HG03558 (cell line): ENCODE measurements at regions not wholly inside any gene's neighbourhood (a gene's known extent, or its start where the extent isn't known, plus 50 kb on each side); places are given as distances from the start of the nearest gene placed in this dataset.

Experiments used
- ATAC-seq: cut with Tn5 transposase; IDR thresholded peaks from one replicate; pipeline ENCODE4 v1.9.1; 2021; ENCODE audit warnings: moderate number of reproducible peaks; ENCODE audit not compliant: unreplicated experiment; ENCODE audit errors: extremely low read depth

DNA sequence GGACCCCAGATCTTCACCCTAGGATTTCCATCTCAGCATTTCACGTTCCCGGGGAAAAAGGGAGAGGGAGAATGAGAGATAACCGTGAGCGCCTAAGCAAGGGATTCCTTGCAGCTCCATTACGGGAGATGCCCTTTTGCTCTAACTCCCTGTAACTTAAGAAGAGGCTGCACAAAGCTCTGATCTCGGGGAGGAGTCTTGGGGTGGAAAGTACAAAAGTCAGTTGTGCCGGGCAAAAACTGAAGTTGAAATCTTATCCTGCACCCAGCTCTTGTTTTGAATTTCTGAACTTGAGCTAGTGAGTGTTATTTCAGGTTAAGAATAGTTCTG, 256.4 kb upstream of the SOX21 start:
- no peak for ATAC-seq

DNA sequence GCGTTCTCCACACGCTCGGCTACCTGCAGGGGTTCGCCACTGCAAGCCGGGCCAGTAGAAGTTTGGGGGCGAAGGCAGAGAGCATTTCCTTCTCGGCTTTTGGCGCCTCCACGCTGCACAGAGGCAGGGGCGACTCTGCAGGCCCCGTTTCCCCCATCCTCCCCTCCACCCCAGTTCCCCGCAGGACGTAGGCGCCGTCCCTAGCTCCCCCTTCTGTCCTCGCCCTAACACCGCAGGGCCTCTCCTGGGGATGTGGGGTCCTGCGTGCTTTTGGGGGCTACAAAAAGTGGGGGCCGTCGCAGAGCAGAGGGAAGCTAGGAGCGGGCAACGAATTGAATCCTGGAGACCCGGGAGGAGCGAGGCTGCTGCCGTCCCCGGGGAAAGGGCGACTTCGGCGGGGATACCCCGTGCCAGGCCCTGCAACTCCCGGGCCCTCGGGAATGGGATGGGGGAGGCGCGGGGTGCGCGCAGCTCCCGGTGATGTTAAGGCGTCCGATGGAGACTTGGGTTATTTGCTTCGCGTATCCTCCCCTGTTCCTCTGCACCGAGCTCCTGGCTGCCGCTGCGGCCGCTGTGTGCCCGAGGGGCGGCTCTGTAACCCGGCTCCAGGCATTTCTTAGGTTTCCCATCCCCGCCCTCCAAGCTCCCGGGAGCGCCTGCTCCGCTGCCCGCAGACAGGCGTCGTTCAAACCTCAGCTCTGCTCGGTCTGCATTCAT, 255.9 kb upstream of the SOX21 start:
- ATAC-seq: no peak

DNA sequence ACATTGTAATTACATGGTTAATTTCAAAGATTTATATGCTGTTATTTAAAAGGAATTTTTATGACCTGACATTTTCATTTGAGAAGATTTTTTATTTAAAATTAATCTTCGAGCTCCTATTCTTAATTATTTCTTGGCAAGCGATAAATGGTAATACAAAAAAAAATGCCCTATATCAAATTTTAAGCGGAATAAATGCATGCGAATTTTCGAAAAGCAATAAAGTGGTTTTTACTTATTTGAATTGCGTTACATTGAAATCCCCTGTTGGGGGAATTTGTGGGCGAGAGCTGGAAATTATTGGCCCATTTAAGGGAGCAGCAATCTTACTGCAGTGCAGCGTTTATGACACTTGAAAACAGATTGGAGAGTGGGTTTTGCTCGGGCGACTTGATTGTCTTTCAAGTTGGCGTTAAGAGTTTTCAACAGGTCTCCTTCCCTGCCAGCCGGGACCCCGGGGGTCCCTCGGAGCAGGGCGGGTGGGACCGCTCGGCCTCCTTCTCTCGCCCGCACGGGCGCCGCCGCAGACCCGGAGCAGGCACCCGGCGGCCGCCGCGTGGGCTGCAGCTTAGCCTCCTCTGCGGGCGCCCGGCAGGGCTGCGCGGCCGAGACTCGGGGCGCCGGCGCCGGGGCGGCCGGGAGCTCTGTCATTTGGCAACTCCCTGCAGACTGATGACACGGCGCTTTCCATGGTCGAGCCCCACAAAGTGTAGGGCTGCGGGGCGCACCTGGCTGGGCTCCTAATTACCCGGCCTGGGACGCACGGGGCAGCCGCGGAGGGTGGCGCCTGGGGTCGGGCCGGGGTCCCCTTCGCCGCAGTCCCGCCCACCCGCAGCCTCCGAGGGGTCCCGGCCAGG, 255.1 kb upstream of the SOX21 start:
- ATAC-seq: no peak

DNA sequence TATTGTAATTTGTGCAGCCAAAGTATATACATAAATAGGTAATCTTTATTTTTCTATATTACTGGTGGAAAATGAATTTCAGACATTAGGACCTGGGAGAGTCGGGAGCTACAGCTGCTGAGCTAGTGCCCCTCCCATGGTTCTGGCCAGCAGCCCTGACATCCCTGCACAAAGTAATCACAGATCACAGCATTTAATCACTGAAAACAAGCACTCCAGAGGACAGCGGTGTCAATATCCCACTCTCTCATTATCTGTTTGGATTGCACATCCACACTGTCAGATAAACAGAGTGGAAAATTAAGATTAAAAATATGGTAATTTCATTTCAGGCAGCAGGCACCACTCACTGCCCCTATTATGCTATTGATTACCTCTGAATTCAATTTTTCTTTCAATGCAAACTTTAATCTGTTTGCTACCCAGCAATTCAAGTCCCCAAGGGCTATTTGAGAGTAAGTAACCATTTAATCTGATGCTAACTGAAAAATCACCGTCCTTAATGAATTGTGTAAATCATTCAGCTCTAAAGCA, 254.1 kb upstream of the SOX21 start:
- no peak for ATAC-seq

DNA sequence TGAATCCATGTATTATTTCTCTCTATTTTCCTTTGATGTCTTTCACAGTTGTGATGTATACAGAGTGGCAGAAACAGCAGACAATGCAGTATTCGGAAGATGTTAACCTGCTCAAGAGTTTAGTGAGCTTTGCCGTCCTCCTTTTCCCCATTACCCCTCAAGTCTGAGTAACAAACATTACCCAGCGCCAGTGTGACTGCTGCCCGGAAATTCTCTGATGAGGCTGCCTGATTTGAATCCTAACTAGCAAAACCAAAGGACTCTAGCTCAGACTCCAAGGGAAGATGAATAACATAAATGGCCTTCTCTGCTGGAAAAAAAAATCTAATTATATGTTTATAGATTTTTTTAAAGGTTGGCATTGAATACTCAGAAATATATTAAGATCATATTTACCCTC, 247.3 kb upstream of the SOX21 start:
- no peak for ATAC-seq

DNA sequence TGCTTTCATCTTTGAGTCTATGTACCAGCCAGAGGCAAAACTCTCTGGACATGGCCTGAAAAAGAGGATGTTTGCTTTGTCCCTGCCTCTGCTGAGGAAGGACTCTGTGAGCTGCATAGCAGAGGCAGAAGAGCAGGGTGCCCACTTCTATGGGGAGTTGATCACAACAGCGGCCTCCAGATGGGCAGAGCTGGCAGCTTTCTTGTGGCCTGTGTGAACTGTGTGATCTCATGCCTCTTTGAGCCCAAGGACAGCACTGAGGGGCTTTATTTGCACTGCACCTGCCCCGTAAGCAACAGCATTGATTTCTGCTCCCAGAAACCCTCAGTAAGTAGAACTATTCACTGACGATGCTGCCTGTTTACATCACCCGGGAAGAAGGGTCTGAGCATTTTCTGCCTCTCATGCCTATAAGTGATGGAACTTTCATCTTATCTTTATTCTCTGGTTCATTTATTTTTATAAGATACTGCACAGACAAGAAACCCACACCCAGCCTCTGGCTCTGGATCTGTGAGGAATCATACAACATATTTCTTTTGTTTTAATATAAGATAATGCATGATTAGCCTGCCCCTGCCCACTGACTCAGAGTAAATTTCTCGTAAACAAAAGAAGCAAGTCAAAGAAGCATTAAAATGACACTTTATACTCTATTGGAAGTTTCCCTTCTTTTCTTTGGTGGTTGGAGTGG, 244.2 kb upstream of the SOX21 start:
- no peak for ATAC-seq

DNA sequence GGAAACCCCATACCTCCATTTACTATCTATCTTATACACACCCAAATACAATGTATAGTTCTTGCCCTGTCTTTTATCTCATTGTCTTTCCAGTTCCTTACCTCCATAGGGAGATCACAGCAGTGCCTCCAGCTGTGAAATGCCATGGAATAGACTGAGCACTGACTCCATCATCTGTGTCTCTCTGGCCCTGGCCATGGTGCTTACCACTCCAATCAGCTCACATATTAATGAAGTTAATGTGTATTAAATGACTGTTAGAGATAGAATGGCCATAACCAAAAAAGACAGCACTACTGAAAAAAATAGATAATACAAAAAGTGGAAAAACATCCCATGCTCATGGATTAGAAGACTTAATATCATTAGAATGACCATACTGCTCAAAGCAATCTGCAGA, 240.4 kb upstream of the SOX21 start:
- no peak for ATAC-seq

DNA sequence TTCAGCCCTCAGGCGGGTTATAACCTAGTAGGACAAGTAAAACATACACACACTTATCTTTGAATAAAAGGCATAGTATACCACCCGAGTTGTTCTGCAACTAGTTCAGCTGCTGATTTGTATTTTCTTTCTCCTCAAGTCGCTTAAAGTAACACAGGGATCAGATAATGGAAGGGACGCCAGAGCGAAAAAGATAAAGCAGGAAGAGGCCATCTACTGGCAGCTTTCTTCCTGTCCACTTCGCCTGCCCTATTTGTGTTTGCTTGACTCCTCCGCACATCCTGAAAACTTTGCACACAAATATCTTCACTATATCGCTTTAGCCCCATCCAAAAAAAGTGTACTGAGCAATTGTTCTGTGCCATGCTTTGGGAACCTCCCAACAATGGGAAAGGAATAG, 238.0 kb upstream of the SOX21 start:
- ATAC-seq: no peak

DNA sequence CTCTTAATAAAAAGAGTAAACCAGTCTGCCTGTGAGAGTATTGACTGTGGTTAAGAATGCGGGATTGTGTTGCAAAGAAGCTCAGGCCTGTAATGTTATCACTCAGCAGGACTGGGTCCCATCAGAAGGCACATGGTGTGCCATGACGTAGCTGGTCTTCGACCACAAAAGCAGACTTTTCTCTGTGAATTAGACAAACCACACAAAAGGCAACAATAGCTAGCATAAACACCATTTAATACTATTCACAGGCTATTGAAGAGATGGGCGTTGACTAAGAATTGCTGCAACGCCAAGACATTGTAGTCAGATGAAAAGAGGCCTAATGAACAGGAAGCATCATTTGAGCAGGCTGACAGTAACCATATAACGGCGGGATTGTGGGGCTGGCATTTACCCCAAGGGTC, 235.6 kb upstream of the SOX21 start:
- no peak for ATAC-seq

DNA sequence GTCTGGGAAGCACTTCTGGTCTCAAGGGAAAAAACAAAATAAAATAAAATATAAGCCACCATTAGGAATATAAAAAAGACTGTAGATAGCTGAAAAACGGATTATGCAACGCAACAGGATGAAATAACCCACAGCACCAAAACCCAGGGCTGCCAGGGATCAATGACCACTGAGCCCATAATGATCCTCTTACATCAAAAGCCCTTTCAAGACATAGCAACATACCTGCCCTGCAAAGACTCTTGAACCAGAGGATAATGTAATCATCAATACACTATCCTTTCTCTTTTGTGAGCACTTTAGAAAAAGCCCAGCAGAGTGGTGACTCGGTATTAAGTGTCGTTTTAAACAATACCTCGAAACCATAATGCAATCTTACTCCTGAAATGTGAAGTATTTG, 235.0 kb upstream of the SOX21 start:
- no peak for ATAC-seq

DNA sequence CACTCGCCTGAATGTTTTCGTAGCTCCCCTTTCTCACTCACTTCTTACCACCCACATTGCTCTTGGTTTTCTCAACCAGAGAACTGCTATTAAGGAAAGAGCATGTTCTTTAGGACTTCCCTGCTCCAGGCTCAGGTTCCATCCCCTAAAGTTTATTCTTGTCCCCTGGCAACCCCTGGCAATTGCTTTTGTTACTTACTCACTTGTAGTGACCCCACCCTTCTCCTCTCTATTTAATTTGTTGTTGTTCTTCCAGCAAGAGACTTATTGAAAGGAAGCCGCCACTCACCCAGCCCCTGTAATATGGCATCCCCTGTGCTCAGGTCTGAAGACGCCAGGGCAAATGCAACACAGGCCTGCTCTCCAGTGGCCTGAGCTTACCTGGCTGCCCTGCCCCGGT, 233.7 kb upstream of the SOX21 start:
- no peak for ATAC-seq

DNA sequence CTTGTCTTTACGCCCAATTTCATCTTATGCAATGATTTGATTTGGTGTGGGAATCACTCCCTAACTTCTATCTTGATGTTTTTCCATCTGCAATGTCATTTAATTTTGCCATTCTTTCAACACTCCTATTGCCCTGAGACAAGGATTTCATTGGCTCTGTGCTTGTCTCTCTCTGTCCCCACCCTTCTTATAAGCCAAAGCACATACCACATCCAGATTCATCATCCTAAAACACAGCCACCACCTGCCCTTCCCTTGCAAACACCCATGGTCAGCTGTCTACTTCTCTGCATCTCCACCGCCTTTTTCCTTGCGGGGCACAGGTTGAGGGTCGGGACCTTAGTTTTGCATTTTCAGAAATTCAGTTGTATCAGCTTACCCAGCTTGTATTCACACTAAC, 225.8 kb upstream of the SOX21 start:
- ATAC-seq: no peak

DNA sequence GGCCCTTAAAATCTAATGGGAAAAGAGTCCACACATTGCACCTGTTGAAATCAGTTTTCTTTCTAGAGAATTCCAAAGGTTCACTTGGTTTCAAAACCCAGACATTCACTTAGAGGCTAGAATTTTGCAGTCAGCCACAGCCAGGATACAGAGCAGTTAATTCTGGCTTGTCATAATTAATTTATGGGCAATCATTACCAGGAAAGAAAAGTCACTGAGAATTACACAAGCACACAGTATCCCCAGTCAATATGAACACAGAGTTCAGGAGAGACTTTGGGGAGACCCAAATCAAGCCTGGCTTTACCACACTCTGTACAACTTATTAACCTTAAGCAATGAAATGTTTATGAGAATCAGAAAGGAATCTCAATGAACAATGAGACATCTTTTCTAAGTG, 224.3 kb upstream of the SOX21 start:
- ATAC-seq: no peak

DNA sequence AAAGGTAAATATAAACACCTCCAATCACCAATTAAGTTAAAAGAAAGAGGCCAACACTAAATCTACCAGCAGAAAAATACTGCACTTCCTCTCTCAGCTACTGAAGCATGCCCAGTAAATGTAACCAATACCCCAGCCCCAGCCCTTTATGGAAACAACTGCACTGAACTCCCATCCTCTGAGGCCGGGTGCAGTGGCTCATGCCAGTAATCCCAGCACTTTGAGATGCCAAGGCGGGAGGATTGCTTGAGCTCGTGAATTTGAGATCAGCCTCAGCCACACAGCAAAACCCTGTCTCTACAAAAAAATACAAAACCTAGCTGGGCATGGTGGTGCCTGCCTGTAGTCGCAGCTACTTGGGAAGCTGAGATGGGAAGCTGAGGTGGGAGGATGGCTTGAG, 221.6 kb upstream of the SOX21 start:
- no peak for ATAC-seq

DNA sequence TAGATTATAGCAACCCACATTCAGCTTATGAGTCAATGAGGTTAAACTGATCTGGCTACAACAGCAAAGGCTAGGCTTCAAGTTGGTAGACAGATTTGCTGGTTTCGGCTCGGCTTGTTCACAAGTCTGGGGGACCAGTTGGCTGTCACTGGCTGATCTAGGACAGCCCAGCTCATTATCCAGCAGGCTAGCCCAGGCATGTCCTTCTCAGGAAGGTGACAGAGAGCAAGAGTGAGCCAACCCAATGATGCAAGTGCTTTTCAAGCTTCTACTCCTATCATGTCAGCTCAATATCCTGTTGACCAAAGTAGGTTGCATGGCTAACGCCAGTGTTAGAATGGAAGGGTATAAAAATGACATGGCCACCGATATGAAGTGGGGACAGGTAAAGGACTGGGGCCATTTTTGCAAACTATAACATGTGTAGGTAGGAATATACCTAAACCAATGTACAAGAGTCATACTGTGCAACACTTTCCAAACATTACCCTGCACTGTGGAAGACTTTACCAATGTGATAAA, 220.9 kb upstream of the SOX21 start:
- no peak for ATAC-seq

DNA sequence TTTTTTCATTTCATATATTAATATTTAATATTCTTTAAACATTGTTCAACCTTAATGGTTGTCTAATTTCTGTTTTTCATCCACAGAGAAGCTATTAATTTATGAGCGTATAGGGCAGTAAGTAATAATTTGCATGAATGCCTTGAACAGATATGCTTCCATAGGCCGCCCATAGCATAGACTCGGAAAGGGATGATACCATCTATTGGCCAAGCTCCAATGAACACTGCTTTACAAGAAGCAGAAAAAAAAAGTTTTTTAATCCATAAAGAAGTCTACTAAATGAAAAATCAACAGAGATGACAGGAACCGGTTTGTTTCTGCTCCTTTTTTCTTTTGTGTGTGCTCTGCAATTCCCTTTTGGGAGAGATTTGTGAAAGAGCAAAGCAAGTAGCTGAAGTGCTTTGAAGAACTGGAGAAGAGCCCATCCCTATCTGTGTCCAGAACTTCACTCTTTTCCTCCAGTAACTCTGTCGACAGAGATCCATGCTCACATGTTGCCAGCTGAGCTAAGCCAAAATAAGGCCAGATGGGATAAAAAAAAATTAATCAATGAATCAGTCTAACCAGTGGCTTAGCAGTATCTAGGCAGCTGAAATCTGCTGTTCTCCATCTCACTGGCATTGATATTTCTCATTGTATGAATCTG, 215.9 kb upstream of the SOX21 start:
- ATAC-seq: no peak

DNA sequence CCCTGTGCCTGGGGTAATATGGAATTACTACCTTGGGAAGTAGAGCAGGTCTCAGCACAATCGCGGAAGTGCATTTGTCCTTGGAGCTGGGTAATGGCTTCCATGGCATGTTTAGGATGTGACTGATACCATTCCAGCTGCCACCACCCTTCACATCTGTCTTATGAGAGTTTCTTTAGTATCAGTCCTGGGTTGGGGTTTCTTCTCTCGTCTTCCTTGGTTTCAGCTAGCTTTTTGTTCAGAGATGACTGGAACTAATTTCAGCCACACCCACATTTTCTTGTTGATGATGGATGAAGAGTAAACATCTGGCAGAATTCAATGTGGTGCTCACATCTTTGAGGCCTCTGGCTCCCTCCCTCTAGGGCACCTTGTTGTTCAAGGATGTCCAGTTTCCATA, 212.9 kb upstream of the SOX21 start:
- no peak for ATAC-seq

DNA sequence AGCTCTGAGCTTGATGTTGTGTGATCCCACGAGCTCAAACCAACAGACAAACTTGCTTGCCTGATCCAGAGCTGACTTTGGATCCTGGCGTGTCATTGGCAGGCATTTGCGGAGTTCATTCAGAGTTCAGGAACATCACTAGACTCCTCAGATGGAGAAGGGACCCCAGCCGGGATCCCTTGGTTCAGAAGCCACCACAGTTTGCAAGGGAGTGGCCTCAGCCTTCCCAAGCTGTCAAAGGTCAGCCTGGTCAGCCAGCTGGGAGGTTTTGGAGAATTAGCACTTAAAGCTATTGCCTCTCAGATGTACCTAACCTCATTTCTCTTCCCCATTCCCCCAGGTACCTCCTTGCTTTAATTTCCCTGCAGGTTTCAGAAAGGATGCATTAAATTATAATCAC, 208.8 kb upstream of the SOX21 start:
- ATAC-seq: no peak

DNA sequence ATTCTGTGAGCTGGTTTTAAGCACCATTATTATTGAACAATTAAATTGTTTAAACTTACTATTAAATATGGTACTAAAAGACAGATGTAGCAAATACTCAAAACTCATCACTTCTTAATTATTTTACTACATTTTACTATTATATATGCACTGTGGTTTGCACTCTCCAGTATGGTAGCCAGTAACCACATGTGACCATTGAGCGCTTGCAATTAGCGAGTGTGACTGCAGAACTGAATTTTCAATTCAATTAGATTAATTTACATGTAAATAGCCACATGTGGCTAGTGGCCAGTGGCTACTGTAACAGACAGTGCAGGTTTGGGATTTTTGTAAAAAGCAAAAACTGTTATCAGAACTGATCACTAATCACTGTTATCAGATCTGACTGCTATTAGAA, 208.2 kb upstream of the SOX21 start:
- no peak for ATAC-seq

DNA sequence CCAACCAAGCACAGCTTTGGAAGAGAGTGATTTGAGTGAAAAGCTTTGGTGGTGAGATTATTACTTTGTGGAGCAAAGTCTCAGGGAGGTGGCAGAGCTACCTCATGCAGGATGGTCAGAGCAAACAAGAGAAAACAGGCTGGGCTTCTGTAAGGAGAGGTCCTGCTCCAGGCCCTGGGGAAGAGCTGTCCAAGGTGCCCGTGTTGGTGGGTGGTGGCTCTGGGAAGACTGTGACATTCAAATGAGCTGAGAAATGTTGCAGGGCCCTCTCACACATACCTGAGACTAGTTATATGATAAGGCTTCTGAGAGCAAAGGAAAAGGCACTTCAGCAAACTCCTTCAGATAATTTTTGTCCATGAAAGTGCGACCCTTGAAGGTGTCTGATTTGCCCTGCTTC, 205.5 kb upstream of the SOX21 start:
- no peak for ATAC-seq
